ENCODE measurements at regions not wholly inside any gene's neighbourhood (a gene's known extent, or its start where the extent isn't known, plus 50 kb on each side); places are given as distances from the start of the nearest gene placed in this dataset.

DNA sequence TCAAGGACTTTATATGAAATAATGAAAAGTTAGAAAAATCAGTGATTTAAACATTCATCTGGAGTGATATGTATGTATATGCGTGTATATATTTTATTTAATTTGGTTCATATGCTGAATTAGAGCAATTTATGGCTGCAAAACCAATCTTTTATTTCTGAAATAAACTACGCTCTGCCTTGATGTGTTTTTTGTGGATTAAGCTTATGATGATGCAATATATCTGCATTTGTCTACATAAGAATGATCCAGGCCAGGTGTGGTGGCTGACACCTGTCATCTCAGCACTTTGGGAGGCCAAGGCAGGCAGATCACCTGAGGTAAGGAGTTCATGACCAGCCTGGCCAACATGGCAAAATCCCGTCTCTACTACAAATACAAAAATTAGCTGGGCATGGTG lies 1842.3 kb upstream of the CDH6 start:
- no peak overlapping the region for H3K27ac Mint-ChIP-seq
- no peak overlapping the region for H3K4me3 Mint-ChIP-seq
- no peaks in the 10 kb centered on the region for H3K27me3 Mint-ChIP-seq
- H3K4me1 Mint-ChIP-seq, result no peaks in the 10 kb centered on the region
- no peaks in the 10 kb centered on the region for H3K36me3 Mint-ChIP-seq (ENCODE audit: low read depth)
- ATAC-seq (replicated peaks), result no peak
- no peaks in the 10 kb centered on the region for H3K9me3 Mint-ChIP-seq

- Mint-ChIP-seq H3K27me3 (no peaks in the 10 kb centered on the region), H3K4me3 (no peak overlapping the region), H3K27ac (no peak overlapping the region), H3K9me3 (peaks cover 16% of the 10 kb centered on the region), H3K4me1 (no peaks in the 10 kb centered on the region), H3K36me3 (ENCODE audit: low read depth) (no peaks in the 10 kb centered on the region)
- no peak for ATAC-seq (replicated peaks)
Measured at GRCh38 chr5:29337030-29337429, 1856.5 kb upstream of the CDH6 start.

DNA sequence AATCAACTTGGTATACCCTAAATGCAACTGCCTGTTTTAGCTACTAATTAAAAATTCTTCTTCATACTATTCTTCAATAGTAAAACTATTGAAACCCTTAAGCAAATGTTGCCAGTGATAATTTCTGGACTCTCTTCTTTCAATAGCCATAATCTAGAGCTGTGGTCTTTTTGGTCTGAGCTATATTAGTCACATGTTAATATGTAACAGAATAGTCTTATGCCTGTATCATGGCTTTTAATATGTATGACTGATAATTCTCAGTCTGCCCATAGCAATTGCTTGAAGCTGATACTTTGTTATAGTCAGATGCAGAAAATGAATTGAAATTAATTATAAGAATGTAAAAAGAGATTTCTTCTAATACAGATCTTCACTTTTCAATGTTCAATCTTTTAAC lies 1871.9 kb upstream of the CDH6 start:
- H3K4me3 Mint-ChIP-seq, result no peak overlapping the region
- ATAC-seq (replicated peaks), result no peak
- no peak overlapping the region for H3K27ac Mint-ChIP-seq
- no peaks in the 10 kb centered on the region for H3K36me3 Mint-ChIP-seq (ENCODE audit: low read depth)
- H3K27me3 Mint-ChIP-seq, result no peaks in the 10 kb centered on the region
- H3K9me3 Mint-ChIP-seq, result no peaks in the 10 kb centered on the region
- H3K4me1 Mint-ChIP-seq, result no peaks in the 10 kb centered on the region

GRCh38 chr5:29309359-29309758 lies 1884.1 kb upstream of the CDH6 start:
- Mint-ChIP-seq H3K36me3 (ENCODE audit: low read depth) (no peaks in the 10 kb centered on the region), H3K4me1 (no peaks in the 10 kb centered on the region), H3K9me3 (peaks cover 5% of the 10 kb centered on the region), H3K4me3 (no peak overlapping the region), H3K27ac (no peak overlapping the region), H3K27me3 (no peaks in the 10 kb centered on the region)
- no peak for ATAC-seq (replicated peaks)

GRCh38 chr5:29307478-29307877 lies 1886.0 kb upstream of the CDH6 start:
- ATAC-seq (replicated peaks), result no peak
- H3K27ac Mint-ChIP-seq, result no peak overlapping the region
- H3K4me1 Mint-ChIP-seq, result no peaks in the 10 kb centered on the region
- H3K9me3 Mint-ChIP-seq, result peaks cover 5% of the 10 kb centered on the region
- no peak overlapping the region for H3K4me3 Mint-ChIP-seq
- no peaks in the 10 kb centered on the region for H3K36me3 Mint-ChIP-seq (ENCODE audit: low read depth)
- H3K27me3 Mint-ChIP-seq, result no peaks in the 10 kb centered on the region

DNA sequence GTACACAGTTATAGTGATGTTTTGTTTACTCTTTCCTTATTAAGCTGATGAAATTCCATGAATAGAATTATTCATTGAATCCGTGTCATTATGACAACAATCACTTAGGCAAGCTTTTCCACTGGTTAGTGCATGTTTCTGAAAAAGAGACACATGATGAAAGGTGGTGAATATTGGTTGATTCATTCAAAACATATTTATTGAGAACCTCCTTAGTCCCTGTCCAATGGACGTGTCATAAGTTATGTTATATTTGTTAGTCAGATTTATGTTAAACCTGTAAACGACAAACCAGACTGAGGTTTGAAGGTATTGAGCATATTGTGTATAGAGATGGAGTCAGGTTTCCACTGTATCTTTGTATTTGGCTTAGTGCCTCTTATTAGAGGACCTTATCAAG lies 1888.9 kb upstream of the CDH6 start:
- peaks cover 5% of the 10 kb centered on the region for H3K9me3 Mint-ChIP-seq
- no peaks in the 10 kb centered on the region for H3K4me1 Mint-ChIP-seq
- no peaks in the 10 kb centered on the region for H3K36me3 Mint-ChIP-seq (ENCODE audit: low read depth)
- H3K4me3 Mint-ChIP-seq, result no peak overlapping the region
- ATAC-seq (replicated peaks), result no peak
- no peak overlapping the region for H3K27ac Mint-ChIP-seq
- H3K27me3 Mint-ChIP-seq, result no peaks in the 10 kb centered on the region

DNA sequence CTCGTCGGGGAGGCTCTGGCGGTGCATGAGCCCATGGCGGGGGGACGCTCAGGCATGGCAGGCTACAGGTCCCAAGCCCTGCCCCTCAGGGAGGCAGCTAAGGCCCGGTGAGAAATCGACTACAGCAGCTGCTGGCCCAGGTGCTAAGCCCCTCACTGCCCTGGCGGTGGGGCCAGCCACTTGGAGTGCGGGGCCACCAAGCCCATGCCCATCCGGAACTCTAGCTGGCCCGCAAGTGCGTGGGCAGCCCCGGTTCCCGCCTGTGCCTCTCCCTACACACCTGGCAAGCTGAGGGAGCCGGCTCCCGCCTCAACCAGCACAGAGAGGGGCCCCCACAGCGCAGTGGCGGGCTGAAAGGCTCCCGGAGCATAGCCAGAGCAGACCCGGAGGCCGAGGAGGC lies 1896.9 kb upstream of the CDH6 start:
- peaks cover 8% of the 10 kb centered on the region for H3K9me3 Mint-ChIP-seq
- no peak overlapping the region for H3K4me3 Mint-ChIP-seq

GRCh38 chr5:29277642-29278041 lies 1915.8 kb upstream of the CDH6 start:
- Mint-ChIP-seq H3K27ac (no peak overlapping the region), H3K9me3 (peaks cover 12% of the 10 kb centered on the region), H3K4me1 (no peaks in the 10 kb centered on the region), H3K4me3 (no peak overlapping the region), H3K36me3 (ENCODE audit: low read depth) (no peaks in the 10 kb centered on the region), H3K27me3 (no peaks in the 10 kb centered on the region)
- no peak for ATAC-seq (replicated peaks)

More for the DNA sequence above, 1896.9 kb upstream of the CDH6 start:
- Mint-ChIP-seq H3K27me3 (no peaks in the 10 kb centered on the region), H3K27ac (no peak overlapping the region), H3K4me1 (no peaks in the 10 kb centered on the region), H3K36me3 (ENCODE audit: low read depth) (no peaks in the 10 kb centered on the region)
- no peak for ATAC-seq (replicated peaks)

DNA sequence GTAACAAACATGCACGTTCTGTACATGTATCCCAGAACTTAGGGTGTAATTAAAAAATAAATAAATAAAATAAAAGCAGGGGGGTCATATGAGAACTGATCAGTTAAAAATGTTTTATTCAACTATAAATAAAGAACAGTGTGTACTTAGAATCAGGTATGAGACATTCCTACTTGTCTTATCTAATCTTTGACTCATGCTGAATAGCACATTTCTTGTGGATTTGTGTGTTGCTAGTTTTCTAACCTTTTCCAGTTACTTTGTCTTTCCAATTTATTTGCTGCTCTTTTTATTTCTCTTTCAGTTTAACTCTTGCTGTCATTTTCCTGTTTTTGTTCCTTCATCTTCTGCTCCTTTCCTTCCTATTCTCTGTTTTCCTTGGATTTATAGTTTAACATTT lies 1917.1 kb upstream of the CDH6 start:
- Mint-ChIP-seq H3K27ac (no peak overlapping the region), H3K27me3 (no peaks in the 10 kb centered on the region), H3K4me1 (no peaks in the 10 kb centered on the region), H3K9me3 (peaks cover 16% of the 10 kb centered on the region), H3K4me3 (no peak overlapping the region), H3K36me3 (ENCODE audit: low read depth) (no peaks in the 10 kb centered on the region)
- no peak for ATAC-seq (replicated peaks)

DNA sequence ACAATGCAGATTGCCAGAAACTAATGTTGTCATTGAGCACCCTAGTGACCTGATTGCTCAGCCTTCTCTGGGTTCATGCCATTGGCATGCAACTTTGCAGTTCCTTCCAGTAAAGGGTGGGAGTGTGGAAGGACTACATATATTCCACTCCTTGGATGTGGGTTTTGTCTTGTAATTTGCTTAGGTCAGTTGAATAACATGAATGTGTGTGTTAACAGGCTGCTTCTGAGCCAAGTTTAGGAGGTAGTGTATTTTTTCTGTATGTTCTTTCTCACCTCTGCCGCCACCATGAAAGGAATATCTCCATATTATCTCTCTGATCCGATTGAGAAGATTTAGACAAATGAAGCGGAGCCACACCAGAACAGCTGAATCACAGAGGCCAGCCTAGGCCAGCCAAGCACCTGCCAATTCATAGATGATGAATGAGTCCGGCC lies 1929.6 kb upstream of the CDH6 start:
- Mint-ChIP-seq H3K36me3 (ENCODE audit: low read depth) (no peaks in the 10 kb centered on the region), H3K27ac (no peak overlapping the region), H3K9me3 (peaks cover 9% of the 10 kb centered on the region), H3K27me3 (no peaks in the 10 kb centered on the region), H3K4me1 (no peaks in the 10 kb centered on the region), H3K4me3 (no peak overlapping the region)
- ATAC-seq (replicated peaks), result no peak

DNA sequence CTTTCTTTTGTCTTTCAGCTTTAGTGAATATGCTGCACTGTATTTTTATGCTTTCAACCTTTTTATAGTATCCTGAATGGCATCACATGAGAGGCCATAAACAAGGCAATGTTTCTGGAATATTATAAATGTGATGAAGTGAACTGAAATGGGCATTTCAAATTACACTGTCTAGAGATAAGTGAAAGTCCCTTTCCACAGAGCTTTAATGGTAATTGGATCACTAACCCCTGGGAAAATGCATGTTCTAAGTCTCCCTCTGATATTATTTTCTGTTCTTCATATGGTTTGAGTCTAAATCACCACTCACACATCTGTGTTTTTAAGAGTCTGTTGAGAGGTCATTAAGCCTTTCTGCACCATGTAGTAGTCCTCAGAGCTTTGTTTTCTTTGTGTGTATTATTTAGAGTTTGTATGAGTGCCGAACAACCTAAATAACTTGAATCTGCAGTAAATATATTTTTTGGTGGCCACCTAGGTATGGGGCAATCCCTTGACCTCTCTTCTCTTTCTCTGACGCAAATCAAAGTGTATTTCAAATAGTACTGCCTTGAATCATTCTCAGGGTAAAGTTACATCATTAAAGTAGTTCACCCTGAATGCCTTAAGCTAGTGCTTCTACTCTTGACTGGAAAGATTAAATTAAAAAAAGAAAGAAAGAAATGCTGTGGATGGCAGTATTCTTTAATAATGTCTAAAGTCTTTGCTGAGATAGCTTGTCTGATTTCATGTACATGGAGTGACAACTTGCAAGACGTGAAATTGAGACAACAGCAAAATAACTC lies 1931.0 kb upstream of the CDH6 start:
- ATAC-seq (replicated peaks), result no peak
- no peaks in the 10 kb centered on the region for H3K36me3 Mint-ChIP-seq (ENCODE audit: low read depth)

GRCh38 chr5:29261213-29261612 lies 1932.3 kb upstream of the CDH6 start:
- Mint-ChIP-seq H3K9me3 (peaks cover 12% of the 10 kb centered on the region), H3K27me3 (no peaks in the 10 kb centered on the region), H3K4me3 (no peak overlapping the region), H3K4me1 (no peaks in the 10 kb centered on the region), H3K27ac (no peak overlapping the region), H3K36me3 (ENCODE audit: low read depth) (no peaks in the 10 kb centered on the region)
- no peak for ATAC-seq (replicated peaks)

More for the DNA sequence above, 1931.0 kb upstream of the CDH6 start:
- no peaks in the 10 kb centered on the region for H3K4me1 Mint-ChIP-seq
- H3K4me3 Mint-ChIP-seq, result no peak overlapping the region
- no peak overlapping the region for H3K27ac Mint-ChIP-seq
- no peaks in the 10 kb centered on the region for H3K27me3 Mint-ChIP-seq
- peaks cover 10% of the 10 kb centered on the region for H3K9me3 Mint-ChIP-seq

DNA sequence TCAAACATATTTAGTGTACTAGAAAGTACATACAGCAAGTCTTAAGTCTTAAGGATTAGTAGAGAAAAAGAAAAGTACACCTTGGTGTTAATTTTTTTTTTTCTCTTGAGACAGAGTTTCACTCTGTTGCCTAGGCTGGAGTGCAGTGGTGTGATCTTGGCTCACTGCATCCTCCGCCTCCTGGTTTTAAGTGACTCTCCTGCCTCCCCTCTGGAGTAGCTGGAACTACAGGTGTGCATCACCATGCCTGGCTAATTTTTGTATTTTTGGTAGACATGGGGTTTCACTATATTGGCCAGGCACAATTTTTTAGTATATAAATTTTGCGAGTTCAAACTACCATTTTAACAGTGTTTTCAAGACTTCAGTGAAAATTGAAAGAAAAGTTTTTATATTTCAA lies 1941.1 kb upstream of the CDH6 start:
- no peaks in the 10 kb centered on the region for H3K36me3 Mint-ChIP-seq (ENCODE audit: low read depth)
- no peaks in the 10 kb centered on the region for H3K4me1 Mint-ChIP-seq
- no peak overlapping the region for H3K4me3 Mint-ChIP-seq
- H3K27ac Mint-ChIP-seq, result no peak overlapping the region
- ATAC-seq (replicated peaks), result no peak
- no peaks in the 10 kb centered on the region for H3K27me3 Mint-ChIP-seq
- H3K9me3 Mint-ChIP-seq, result peaks cover 13% of the 10 kb centered on the region

DNA sequence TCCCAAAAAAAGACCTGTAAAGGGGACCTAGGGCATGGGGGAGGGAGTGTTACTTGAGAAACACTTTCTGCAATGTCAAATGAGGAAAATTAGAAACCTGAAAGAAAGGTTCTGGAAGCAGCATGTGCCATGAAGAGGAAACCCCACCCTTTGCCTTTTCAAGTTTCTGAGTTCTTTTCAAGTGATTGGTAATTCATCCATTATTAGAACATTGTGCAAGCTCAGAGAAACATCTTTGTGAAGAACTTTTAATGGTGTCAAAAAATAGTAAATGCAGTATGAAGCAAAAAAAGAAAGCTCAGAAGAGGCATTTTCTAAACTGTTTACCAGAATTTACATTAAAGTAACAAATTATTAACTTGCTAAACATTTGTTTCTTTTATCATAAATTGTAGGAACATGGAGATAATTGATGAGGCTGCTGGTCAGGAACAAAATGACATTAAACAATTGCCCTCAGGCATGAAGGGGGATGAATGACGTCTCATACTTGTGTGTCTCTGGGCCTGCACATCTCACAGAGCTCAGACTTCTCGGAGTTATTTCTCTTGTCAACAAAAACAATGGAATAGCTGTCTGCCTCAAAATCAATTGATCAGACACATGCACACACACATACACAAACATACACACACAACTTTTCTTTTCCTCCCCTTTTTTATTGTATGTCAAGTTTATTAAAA lies 1946.0 kb upstream of the CDH6 start:
- H3K27me3 Mint-ChIP-seq, result no peaks in the 10 kb centered on the region
- H3K36me3 Mint-ChIP-seq (ENCODE audit: low read depth), result no peaks in the 10 kb centered on the region
- no peak overlapping the region for H3K27ac Mint-ChIP-seq
- no peak overlapping the region for H3K4me3 Mint-ChIP-seq
- no peaks in the 10 kb centered on the region for H3K4me1 Mint-ChIP-seq
- H3K9me3 Mint-ChIP-seq, result peaks cover 30% of the 10 kb centered on the region
- no peak for ATAC-seq (replicated peaks)

DNA sequence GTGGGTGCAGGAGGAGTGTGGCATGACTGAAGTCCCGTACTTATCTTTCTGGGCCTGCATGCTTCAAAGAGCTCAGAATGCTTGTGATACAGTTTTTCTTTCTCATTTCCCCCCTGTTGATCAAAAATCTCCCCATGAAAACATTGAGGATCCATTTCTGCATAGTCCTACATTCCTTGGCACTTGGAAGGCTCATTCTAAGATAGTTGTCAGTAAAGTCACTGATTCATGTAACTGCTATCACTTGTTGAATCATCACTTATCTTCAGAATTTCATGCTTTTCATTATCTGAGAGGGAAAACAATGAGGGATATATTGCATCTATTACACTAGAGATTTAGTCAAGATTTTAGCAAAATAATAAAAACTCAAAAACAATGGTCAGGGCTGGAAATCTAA lies 1953.1 kb upstream of the CDH6 start:
- Mint-ChIP-seq H3K27ac (no peak overlapping the region), H3K4me1 (no peaks in the 10 kb centered on the region), H3K4me3 (no peak overlapping the region), H3K9me3 (peaks cover 14% of the 10 kb centered on the region), H3K36me3 (ENCODE audit: low read depth) (no peaks in the 10 kb centered on the region), H3K27me3 (no peaks in the 10 kb centered on the region)
- no peak for ATAC-seq (replicated peaks)
